Anterior cingulate cortex (tissue), 58 donors: ENCODE measurements at regions not wholly inside any gene's neighbourhood (a gene's known extent, or its start where the extent isn't known, plus 50 kb on each side); places are given as distances from the start of the nearest gene placed in this dataset.
A peak's percentile ranks its signal among the peaks of the same experiment; 100 is the strongest.

Experiments used
- DNase-seq, 58 donors: peaks; one replicate each; lab custom pipeline; 2025; lab: John Stamatoyannopoulos, UW

GRCh38 chr4:100130964-100131363 lies 59.3 kb downstream of the DDIT4L start:
- DNase-seq: no peak

- no peak for DNase-seq
Observed at GRCh38 chr4:100130491-100130890, 59.8 kb downstream of the DDIT4L start.

GRCh38 chr4:100129774-100130173 lies 60.5 kb downstream of the DDIT4L start:
- DNase-seq: no peak

- no peak for DNase-seq
Observed at GRCh38 chr4:100128338-100128737, 61.9 kb downstream of the DDIT4L start.

GRCh38 chr4:100124715-100125114 lies 65.6 kb downstream of the DDIT4L start:
- DNase-seq: no peak

GRCh38 chr4:100118181-100118580 lies 72.1 kb downstream of the DDIT4L start:
- no peak for DNase-seq

- no peak for DNase-seq
Observed at GRCh38 chr4:100117750-100118149, 72.5 kb downstream of the DDIT4L start.

- no peak for DNase-seq
Observed at GRCh38 chr4:100114909-100115308, 75.4 kb downstream of the DDIT4L start.

GRCh38 chr4:100113732-100114131 lies 76.5 kb downstream of the DDIT4L start:
- no peak for DNase-seq

GRCh38 chr4:100113096-100113495 lies 77.2 kb downstream of the DDIT4L start:
- no peak for DNase-seq

- no peak for DNase-seq
Observed at GRCh38 chr4:100109921-100110320, 80.3 kb downstream of the DDIT4L start.

GRCh38 chr4:100108869-100109268 lies 81.4 kb downstream of the DDIT4L start:
- DNase-seq: no peak

- no peak for DNase-seq
Observed at GRCh38 chr4:100106982-100107381, 83.3 kb downstream of the DDIT4L start.

GRCh38 chr4:100103671-100104070 lies 86.6 kb downstream of the DDIT4L start:
- no peak for DNase-seq

GRCh38 chr4:100100985-100101384 lies 89.3 kb downstream of the DDIT4L start:
- DNase-seq: no peak

GRCh38 chr4:100099746-100100145 lies 90.5 kb downstream of the DDIT4L start:
- DNase-seq: no peak

- no peak for DNase-seq
Observed at GRCh38 chr4:100098681-100099080, 91.6 kb downstream of the DDIT4L start.

GRCh38 chr4:100098011-100098545 lies 92.2 kb downstream of the DDIT4L start:
- peak in 1 of 58 donors; percentile 1 for DNase-seq

GRCh38 chr4:100095729-100096595 lies 94.3 kb downstream of the DDIT4L start:
- DNase-seq: peak in 21 of 58 donors; percentile 1 to 45 (median 13)

- peak in 51 of 58 donors; percentile 9 to 78 (median 47) for DNase-seq
Observed at GRCh38 chr4:100093091-100093866, 97.0 kb downstream of the DDIT4L start.

GRCh38 chr4:100087743-100088142 lies 102.5 kb downstream of the DDIT4L start:
- DNase-seq: no peak
